A673 (cell line): ENCODE measurements at regions not wholly inside any gene's neighbourhood (a gene's known extent, or its start where the extent isn't known, plus 50 kb on each side); places are given as distances from the start of the nearest gene placed in this dataset.

ENCODE experiments used
- CTCF ChIP-seq: fragments of 300-800, 200-600 bp; sonication (generic); conservative IDR thresholded peaks from 2 replicates; pipeline ENCODE4 v1.5.1; 2017; ENCODE audit warnings: low read depth, mild to moderate bottlenecking, antibody characterized with exemption, low read length, moderate library complexity, mixed read lengths
- EZH2 ChIP-seq: fragments of 200-600 bp; sonication (generic); IDR thresholded peaks from 2 replicates; pipeline ENCODE4 v1.6.1; 2017; ENCODE audit warnings: borderline replicate concordance, low read depth, mild to moderate bottlenecking, mixed read lengths, antibody characterized with exemption, low read length; ENCODE audit not compliant: poor library complexity, severe bottlenecking

- TF ChIP-seq CTCF (no peak), EZH2 (no peak)
Measured at GRCh38 chr2:66994654-66995053, 402.5 kb upstream of the ETAA1 start.
